GM19351 (cell line): ENCODE measurements at regions not wholly inside any gene's neighbourhood (a gene's known extent, or its start where the extent isn't known, plus 50 kb on each side); places are given as distances from the start of the nearest gene placed in this dataset.

Source experiments
- ATAC-seq: cut with Tn5 transposase; IDR thresholded peaks from one replicate; pipeline ENCODE4 v1.9.1; 2021; ENCODE audit warnings: mild to moderate bottlenecking, moderate library complexity; ENCODE audit not compliant: unreplicated experiment

- ATAC-seq = no peak
Measured at GRCh38 chr20:17840423-17840822, 128.2 kb downstream of the SNX5 start.

- ATAC-seq = no peak
Measured at GRCh38 chr20:17838921-17839320, 129.7 kb downstream of the SNX5 start.

GRCh38 chr20:17837179-17837578 is 131.4 kb downstream of the SNX5 start:
- no peak for ATAC-seq

GRCh38 chr20:17836303-17836861 is 132.2 kb downstream of the SNX5 start:
- ATAC-seq = no peak

- ATAC-seq = no peak
Measured at GRCh38 chr20:17835934-17836300, 132.7 kb downstream of the SNX5 start.

GRCh38 chr20:17835240-17835933 is 133.2 kb downstream of the SNX5 start:
- ATAC-seq = no peak

GRCh38 chr20:17834804-17835203 is 133.8 kb downstream of the SNX5 start:
- no peak for ATAC-seq

GRCh38 chr20:17833036-17833674 is 133.4 kb downstream of the BANF2 start:
- no peak for ATAC-seq

GRCh38 chr20:17832236-17832915 is 132.6 kb downstream of the BANF2 start:
- ATAC-seq = no peak

- no peak for ATAC-seq
Measured at GRCh38 chr20:17828598-17829144, 128.9 kb downstream of the BANF2 start.

GRCh38 chr20:17827759-17828559 is 128.2 kb downstream of the BANF2 start:
- no peak for ATAC-seq

GRCh38 chr20:17827079-17827478 is 127.3 kb downstream of the BANF2 start:
- no peak for ATAC-seq

- peak; percentile 90 for ATAC-seq
Measured at GRCh38 chr20:17825960-17826843, 126.4 kb downstream of the BANF2 start.

- peak; percentile 6 for ATAC-seq
Measured at GRCh38 chr20:17825252-17825959, 125.6 kb downstream of the BANF2 start.

GRCh38 chr20:17824676-17825251 is 125.0 kb downstream of the BANF2 start:
- no peak for ATAC-seq

GRCh38 chr20:17823409-17824144 is 123.8 kb downstream of the BANF2 start:
- ATAC-seq = no peak

GRCh38 chr20:17822540-17823408 is 123.0 kb downstream of the BANF2 start:
- ATAC-seq = no peak
